ENCODE measurements at regions not wholly inside any gene's neighbourhood (a gene's known extent, or its start where the extent isn't known, plus 50 kb on each side); places are given as distances from the start of the nearest gene placed in this dataset.
"Not testable (repeated sequence)": the region's sequence is repeated elsewhere in the genome, so short reads cannot be mapped to it uniquely, and the experiment has no call there.

DNA sequence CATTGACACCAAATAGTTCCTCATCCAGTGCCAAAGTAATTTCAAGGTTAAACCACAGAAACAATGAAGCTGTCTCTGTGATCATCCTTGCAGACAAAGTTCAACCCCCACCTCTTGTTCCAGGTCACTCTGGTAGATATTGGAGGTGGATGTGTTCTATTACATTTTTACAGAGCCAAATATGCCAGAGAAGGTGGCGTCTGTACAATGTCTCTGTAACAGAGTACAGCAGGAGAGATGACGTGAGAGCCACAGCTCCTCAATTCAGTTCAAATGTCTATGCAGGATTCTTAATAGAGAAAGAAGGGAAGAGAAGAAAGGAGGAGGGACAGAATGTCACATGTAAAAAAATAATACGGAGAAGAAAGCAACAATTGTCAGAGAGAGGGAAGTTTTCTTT is 268.3 kb upstream of the OR4E1 start:
- no peak for DNase-seq

DNA sequence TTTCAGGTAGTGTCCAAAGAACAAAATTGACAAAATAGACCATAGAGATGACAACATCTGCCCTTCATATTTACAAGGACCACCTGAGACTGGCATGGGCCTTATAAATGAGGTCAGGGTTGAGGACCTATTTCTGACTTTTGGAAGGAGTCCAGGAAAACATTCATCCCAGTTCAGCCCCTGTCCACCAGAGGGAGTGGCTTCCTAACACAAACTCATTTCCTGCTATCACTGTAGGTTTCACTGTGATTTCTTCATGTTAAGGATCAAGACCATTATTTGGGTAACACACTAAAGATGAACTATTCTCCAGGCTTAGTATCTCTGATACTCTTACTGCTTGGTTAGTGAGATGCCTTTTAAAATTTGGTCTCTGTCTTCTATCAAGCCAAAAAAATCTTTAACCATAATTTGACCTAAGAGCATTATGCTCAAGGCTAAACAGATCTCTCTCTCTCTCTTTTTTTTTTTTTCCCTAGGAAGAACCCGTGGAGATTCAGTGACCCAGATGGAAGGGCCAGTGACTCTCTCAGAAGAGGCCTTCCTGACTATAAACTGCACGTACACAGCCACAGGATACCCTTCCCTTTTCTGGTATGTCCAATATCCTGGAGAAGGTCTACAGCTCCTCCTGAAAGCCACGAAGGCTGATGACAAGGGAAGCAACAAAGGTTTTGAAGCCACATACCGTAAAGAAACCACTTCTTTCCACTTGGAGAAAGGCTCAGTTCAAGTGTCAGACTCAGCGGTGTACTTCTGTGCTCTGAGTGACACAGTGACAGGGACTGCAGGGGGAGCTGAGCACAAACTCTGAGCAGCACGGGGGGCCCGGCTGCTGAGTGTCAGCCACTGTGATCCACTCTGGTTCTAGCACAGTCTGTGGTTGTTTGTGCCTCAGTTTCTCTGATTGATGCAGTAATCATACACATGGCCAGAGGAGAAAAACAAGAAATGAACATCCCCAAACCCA is 267.6 kb upstream of the OR4E1 start:
- peak; percentile 17 for DNase-seq

GRCh38 chr14:21939836-21940235 is 266.2 kb upstream of the OR4E1 start:
- no peak for DNase-seq

- no peak for DNase-seq
Measured at GRCh38 chr14:21937996-21938395, 264.4 kb upstream of the OR4E1 start.

- DNase-seq = no peak
Measured at GRCh38 chr14:21933681-21934080, 260.1 kb upstream of the OR4E1 start.

- peak; percentile 3 for DNase-seq
Measured at GRCh38 chr14:21924479-21924878, 250.9 kb upstream of the OR4E1 start.

- DNase-seq = no peak
Measured at GRCh38 chr14:21923820-21924219, 250.2 kb upstream of the OR4E1 start.

GRCh38 chr14:21921453-21921852 is 247.8 kb upstream of the OR4E1 start:
- DNase-seq = no peak

- DNase-seq = peak; percentile 55
Measured at GRCh38 chr14:21917699-21918436, 244.2 kb upstream of the OR4E1 start.

DNA sequence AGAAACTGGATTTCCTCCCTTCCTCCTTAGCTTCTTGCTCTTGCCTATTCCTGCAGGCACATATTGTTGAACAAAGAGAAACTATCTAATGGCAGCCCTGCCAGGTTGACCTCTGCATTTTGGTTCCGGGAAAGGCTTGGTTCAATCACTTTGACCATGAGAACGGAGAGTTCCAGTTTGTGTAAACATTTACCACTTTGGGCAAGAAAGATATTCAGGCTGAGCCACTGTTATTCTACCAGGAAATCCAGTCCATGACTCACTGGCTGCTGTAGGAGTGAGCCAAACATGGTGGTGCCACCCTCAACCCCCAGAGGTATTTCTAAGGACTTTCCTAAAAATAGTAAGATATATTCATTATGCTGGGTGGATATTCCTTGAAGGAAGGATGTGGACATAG is 242.2 kb upstream of the OR4E1 start:
- no peak for DNase-seq

DNA sequence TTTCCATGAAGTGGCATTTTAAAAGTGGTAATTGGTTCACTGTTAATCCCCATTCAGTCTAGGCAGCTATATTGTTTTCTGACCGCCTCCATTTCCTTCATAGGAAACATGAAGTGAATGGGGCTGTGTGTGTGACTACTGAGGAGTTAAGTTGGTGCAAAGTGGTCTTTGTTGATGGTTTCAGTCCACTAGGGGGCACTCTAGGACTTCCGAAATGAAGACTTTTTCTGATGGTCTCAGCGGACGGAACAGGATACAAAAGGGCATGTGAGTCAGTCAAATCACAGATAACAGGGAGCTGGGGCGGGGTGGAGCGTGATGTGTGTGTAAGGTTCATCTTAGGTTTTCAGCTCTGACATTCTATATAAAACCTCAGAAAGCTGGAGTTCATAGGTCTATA is 240.1 kb upstream of the OR4E1 start:
- peak; percentile 60 for DNase-seq

DNA sequence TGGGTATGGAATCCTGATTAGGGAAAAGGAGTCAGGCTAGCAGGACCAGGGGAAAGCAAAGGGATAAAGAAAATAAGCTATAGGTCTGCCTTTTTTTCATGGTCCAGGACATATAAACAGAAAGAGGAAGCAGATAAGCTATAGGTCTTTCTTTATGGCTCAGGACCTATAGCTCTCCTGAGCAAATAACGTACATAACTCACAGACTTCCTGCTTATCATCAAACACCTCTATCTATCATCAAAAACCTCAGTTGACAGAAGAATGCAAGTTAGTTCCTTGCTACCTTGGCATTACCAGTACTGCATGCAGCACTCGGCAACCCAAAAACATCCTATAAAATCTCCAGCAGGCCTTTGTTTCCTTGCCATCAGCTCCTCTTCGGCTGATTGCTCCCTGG is 238.7 kb upstream of the OR4E1 start:
- DNase-seq = no peak

DNA sequence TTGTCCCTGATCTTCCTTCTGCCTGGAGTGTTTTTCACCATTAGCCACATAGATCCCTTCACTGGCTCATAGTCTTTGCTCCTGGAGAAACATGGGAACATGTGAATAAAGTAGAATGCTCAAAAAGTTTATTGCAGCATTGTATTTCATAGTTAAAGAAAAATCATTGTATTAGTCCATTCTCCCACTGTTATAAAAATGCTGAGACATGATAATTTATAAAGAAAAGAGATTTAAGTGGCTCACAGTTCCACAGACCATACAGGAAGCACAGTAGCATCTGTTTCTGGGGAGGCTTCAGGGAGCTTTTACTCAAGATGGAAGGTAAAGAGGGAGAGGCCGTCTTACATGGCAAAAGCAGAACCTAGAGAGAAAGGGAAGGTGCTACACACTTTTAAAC is 238.3 kb upstream of the OR4E1 start:
- no peak for DNase-seq

DNA sequence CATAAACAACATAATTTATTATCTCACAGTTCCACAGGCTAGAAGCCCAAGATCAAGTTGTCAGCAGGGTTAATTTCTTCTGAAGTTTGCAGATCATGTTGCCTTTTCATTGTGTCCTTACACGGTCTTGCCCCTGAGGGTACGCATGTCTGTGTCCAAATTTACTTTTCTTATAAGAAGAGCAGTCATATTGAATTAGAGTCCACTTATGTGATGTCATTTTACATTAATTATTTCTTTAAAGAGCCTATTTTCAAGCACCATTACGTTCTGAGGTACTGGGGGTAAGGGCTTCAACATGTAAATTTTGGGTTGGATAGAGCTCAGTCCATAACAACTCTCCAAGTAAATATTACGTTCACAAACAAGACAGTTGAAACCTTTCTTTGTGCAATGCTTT is 236.6 kb upstream of the OR4E1 start:
- no peak for DNase-seq

DNA sequence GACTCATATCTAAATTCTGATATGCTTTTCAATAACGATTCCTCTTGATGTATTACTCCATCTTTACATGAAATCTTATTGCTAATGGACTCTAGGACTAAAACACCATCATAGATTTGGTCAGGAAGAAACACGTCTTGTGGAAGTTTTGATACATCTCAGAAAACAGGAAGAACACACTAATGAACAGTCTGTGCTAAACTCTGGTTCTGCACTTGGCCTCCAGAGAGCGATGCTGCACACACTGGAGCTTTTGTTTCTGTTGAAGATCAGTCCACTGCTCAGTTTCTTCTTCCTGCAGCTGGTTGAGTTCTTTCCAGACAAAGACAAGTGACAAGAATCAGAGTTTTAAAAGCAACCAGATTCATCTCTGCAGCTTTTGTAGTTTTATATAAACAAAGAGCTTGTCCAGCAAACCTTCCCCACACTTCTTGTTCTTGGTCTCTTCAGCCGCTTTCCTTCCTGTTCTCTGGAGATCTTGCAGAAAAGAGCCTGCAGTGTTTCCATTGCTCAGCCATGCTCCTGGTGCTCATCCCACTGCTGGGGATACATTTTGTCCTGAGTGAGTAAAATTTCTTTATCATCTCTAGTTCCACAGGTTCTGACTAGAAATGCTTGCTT is 229.1 kb upstream of the OR4E1 start:
- no peak for DNase-seq

DNA sequence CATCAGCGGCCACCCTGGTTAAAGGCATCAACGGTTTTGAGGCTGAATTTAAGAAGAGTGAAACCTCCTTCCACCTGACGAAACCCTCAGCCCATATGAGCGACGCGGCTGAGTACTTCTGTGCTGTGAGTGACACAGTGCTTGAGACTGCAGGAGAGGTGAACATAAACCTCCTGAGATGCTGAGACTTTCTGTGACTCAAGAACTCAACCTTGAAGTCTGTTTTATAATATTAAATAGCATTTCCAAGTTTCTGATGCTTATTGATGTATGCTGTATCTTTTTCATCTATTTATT is 221.2 kb upstream of the OR4E1 start:
- not testable (repeated sequence) for DNase-seq

- no peak for DNase-seq
Measured at GRCh38 chr14:21894003-21894897, 220.6 kb upstream of the OR4E1 start.

- no peak for DNase-seq
Measured at GRCh38 chr14:21891921-21892320, 218.3 kb upstream of the OR4E1 start.

- no peak for DNase-seq
Measured at GRCh38 chr14:21884995-21885394, 211.4 kb upstream of the OR4E1 start.

- no peak for DNase-seq
Measured at GRCh38 chr14:21882226-21882625, 208.6 kb upstream of the OR4E1 start.

GRCh38 chr14:21880918-21881317 is 207.3 kb upstream of the OR4E1 start:
- DNase-seq = no peak

- DNase-seq = no peak
Measured at GRCh38 chr14:21875791-21876190, 202.2 kb upstream of the OR4E1 start.

- DNase-seq = no peak
Measured at GRCh38 chr14:21874946-21875345, 201.3 kb upstream of the OR4E1 start.

All from RPMI8226 (cell line).